Stimulated activated naive CD4-positive, alpha-beta T cell treated with Interleukin-2 at 50 U/mL for 16 hours (primary cell): ENCODE measurements at regions not wholly inside any gene's neighbourhood (a gene's known extent, or its start where the extent isn't known, plus 50 kb on each side); places are given as distances from the start of the nearest gene placed in this dataset.

ENCODE experiments used
- DNase-seq: peaks from one replicate; lab custom pipeline; 2025; lab: John Stamatoyannopoulos, UW

DNA sequence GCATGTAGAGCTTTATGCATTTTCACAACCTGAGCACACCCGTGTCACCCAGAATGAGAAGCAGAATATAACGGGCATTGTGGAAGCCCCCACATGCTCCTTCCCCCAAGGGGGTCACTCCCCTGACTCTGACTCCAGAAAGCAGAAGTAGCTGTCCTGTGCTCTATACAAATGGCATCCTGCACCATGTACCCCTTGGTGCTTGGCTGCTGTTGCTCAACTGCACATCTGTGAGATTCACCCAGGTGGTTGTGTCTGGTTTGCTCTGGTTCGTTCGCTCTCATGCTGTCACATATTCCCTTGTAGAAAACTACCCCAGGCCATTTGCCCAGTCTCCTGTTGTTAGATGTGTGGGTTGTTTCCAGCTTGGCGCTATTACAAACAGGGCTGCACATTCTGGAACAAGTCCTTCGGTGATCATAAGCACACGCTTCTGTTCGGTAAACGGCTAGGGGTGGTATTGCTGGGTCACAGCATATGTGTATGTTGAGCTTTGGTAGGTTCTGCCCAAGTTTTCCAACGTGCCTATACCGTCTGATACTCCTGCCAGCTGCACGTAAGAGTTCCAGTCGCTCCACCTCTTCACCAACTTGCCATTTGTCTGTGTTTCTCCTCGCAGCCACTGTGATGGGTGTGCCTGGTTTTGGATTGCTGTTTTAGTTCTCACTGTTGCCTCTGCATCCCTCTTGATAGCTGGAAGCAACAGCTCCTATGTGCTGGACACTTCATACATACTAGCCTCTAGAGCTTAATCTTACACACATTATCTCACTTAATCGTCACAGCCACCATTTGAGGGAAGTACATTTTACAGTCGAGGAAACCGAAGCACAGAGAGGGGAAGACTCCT, 65.4 kb upstream of the SLC6A6 start:
- DNase-seq = no peak

DNA sequence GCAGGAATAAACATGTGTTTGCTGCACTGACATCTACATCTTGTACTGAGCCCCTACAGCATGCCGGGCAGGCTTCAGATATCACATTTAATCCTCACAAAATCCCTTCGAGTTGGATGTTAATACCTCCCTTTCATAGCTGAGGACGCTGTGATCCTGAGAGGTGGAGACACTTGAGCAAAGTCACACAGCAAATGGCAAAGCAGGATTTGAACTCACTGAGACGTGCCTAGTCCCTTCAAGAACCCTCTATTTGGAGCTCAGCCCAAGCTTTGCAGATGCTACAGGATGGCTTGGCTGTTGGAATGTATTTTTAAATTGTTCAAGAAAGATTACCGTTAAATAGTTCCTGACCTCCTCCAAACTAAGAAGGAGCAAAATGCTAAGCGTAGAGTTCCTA, 64.6 kb upstream of the SLC6A6 start:
- no peak for DNase-seq

DNA sequence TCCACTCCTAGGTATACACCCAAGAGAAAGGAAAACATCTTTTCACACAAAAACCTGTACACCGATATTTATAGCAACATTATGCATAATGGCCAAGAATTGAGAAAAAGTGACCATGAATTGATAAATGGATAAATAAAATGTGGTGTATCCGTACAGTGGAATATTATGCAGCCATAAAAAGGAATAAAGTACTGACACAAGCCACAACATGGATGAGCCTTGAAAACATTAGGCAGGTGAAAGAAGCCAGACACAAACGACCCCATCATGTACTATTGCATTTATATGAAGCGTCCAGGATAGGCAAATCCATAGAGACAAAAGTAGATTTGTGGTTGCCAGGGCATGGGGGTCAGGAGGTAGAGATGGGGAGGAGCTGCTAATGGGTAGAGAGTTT, 64.2 kb upstream of the SLC6A6 start:
- DNase-seq = no peak

DNA sequence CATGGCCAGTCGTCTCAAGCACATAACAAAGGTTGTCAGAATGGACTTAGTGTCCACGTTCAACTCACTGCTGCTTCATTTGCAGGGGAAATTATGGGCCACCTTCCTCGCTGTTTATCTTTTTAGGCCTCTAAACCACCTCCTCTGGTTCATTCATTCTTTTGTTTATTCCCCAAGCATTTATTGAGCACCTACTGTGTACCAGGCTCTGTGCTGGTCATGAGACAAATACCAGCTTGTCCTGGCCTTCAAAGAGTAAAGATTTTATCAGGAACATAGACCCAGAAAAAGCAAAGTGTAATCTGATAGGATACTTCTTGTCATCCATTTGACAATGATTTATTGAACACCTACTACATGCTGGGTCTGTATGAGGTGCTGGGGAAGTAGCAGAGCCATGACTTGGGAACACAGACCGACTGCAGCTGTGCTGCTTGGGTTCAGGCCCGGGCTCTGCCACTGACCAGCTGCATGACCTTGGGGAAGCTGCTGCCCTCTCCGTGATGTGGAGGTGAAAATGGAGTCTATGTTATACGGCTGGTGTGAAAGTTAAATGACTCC, 63.4 kb upstream of the SLC6A6 start:
- no peak for DNase-seq

DNA sequence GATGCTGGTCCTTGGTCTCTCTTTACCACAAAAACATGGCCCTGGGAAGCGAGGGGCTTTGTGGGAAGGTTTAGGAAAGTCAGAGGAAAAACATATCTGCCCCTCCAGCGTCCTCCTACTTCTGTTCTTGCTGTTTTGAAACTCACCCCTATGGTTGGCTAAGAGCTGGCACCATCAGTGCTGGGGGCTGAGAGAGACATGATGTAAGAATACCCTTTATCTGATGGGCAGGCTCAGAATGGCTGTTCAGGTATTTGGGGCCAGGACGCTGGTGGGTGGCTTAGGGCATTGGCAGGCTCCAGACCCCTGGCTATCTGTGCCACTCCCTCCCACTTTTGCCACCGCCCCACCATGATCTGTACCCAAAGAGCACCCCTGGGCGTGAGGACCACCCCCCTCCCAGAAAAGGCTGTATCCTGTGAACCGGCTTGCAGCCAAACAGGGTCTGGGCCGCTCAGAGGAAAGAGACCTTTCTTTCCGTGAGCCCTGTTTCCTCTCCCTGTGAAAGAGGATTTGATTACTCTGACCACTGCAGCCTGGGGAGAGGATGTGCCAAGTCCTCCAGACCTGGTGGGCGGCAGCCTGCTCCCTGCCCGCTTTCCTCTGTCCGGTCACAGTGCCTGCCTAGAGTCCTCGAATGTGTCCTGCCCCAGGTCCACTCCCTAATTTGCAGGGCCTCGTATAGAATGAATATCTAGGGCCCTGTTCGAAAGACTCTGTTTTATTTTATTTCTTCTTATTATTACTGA, 61.3 kb upstream of the SLC6A6 start:
- no peak for DNase-seq

DNA sequence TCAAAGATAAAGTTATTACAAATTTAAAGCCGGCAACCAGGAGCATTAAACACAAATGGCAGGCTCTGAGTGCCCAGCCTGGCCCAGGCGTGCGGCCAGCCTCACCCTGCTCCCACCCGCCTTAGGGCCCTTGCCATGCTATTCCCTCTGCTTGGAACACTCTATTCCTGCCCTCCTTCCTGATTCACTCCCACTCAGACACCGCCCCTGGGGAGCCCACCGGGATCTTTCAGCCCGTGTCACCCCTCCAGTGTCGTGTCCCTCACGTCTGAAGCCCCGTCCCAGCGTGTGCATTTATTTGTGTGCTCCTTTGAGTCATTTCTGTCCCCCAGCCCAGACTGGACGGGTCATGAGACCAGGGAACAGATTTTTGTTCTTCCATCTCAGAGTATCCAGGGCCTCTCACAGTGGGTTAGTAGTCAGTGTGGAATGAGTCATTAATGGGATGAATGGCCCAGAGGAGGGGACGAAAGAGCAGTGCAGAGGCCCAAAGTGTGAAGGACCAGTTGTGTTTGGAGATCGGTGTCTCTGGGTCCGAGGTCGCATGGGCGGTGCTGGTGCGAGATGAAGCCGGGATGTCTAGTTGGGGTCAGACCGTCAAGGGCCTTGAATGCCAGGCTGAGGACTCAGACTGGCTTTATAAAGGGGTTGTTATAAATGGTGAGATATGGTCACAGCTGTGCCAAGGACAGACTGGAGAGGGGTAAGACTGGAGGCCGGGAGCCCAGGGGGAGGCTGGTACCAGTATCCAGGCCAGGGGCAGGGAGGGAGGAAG, 58.9 kb upstream of the SLC6A6 start:
- DNase-seq = no peak

DNA sequence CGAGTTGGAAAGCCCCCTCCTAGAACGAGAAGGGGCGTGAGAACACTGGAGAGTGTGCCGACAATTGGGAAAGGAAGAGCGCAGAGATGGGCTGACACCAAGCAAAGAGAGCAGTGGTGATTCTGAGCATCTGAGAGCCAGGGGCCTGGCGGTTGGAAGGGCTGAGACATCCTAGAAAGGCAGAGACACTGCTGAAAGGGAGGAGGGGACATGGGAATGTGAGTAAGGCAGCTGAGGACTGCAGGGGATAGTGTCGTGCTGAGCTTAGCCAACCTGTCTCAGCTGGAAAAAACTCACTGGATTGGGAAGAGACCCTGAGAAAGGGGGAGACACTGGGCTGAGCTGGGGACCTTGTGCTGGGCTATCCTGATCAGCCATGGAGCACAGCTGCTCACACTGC, 58.1 kb upstream of the SLC6A6 start:
- DNase-seq = no peak

DNA sequence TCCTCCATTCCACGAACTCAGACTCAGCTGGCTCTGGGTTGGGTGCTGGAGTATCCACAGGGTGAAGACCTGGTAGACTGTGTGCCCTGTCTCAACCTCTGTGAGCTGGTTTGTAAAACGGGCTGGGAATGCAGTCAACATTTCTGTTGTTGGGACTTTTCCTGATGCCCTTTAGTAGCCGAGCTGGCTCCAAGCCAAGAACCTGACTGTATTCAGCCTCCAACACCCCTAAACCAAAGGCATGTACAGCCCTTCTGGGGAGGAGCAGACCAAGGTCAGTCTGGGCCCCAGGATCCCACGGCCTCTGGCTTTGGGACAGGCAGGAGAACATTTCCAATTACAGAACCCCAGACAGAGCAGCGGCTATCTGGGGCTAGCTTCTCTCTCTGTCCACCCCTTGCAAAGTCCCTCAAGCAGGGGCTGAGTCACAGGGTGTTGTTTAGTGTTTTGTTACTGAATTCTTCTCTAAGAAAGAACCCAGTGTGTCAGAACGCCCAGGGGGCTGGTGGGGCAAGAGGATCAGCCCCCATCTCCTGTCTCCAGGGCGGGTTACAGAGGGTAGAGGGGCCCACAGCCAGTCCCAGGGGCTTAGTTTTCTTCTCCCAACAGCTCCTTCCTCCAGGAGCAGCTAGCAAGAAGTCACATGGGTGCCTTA, 56.8 kb upstream of the SLC6A6 start:
- no peak for DNase-seq

DNA sequence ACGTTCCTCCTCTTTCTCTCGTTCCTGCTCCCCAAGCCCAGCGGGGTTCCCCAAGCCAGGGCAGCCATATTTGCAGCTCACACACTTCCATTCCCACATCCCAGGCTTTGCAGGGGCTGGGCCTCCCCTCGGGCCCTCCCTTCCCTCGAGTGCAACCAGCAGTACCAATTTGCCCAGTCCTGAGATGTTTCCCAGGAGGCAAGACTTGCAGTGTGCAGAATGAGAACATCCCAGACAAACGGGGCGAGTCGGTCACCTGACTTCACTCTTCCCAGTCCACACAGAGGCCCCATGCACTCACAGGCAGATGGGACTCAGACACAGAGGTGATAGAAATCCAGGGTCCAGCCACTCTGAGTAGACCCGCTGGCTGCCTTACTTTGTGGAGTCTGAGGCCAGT, 56.2 kb upstream of the SLC6A6 start:
- no peak for DNase-seq

DNA sequence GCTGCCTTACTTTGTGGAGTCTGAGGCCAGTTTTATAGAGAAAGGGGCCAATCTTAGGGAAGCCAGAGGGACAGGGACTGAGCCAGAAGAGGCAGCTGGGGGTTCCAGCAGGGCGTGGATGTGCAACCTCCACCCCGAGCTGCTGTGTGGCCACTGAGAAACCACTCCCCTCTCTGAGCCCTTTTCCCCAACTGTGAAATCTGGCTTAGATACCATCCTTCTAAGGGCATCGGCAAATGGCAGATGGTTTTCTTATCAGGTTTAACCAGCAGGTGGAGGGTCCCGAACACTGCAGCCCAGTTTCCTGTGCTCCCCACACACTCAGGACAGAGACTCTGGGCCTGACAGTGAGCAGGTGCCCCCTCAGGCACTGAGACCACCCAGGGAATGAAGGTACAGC, 55.8 kb upstream of the SLC6A6 start:
- DNase-seq = no peak

DNA sequence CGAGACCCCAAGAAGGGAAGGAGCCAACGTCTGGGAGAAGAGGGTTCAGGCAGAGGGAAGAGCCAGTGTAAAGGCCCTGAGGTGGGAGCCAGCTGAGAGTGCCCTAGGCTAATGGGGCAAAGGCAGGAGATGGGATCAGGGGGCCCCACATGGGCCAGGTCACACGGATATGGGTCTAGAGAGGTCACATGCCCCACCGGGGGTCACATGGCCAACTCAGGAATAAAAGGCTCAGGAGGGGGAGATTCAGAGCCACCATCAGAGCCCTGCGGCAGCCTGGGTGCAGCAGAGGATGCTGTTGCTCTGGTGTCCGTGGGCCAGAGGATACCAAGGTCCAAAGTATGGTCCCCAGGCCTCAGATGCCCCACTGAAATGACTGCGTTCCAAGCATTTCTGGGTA, 55.3 kb upstream of the SLC6A6 start:
- DNase-seq = no peak

DNA sequence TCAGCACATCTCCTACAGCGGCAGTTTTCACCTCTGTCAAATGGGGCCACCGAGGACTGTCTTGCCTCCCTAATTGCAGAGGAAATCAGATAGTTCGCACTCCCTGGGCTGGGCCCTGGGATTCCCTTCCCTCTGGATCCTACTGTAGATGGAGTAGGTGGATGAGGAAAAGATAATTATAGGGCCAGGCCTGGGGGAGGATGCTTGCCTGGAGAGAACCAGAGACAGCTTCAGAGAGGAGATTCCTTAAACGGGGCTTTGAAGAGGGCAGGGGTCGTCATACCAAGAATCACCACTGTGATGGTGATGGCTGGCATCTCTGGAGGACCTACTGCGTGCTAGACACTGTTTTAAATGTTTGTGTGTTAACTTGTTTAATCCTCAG, 50.8 kb upstream of the SLC6A6 start:
- DNase-seq = no peak

DNA sequence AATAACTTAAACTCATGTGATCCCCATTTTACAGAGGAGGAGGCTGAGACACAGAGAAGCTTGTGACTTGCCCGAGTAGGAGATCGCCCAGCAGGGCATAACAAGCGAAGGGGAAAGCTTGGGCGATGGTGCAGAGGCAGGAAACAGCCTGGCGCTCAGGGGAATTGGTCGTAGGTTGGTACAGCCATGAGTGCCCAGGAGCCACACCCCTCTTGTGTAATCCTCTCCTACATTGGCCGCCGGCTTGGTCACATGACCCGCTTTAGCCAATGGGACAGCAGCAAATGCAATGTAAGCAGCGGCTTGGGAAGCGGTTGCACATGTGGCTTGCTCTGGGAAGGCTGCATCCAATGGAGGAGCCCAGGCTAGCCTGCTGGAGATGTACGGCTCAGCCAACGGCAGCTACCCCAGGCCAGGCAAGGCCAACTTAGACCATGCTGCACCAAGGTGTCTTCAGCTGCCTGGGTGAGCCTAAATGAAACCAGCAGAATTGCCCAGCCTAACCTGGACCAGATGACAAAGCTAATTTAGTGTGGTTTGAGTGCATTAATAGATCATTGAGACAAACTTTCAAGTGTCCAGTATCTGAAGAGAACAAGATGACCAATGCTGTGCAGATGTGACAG, 50.3 kb upstream of the SLC6A6 start:
- no peak for DNase-seq
